Esophagus muscularis mucosa (tissue), 4 donors: ENCODE measurements at regions not wholly inside any gene's neighbourhood (a gene's known extent, or its start where the extent isn't known, plus 50 kb on each side); places are given as distances from the start of the nearest gene placed in this dataset.

Source experiments
- EP300 ChIP-seq: sonication (generic); formaldehyde crosslinking; IDR thresholded peaks from one replicate; pipeline ENCODE4 v1.6.1; 2017; ENCODE audit warnings: antibody characterized with exemption
- POLR2A ChIP-seq: fragments of 450-650 bp; IDR thresholded peaks from one replicate; pipeline ENCODE4 v1.6.1; 2017; ENCODE audit warnings: antibody characterized with exemption, moderate library complexity, mild to moderate bottlenecking, low read depth
- POLR2AphosphoS5 ChIP-seq, 2 donors: sonication (generic); formaldehyde crosslinking; IDR thresholded peaks; one replicate each; pipeline ENCODE4 v1.6.1; 2017; ENCODE audit warnings: antibody characterized with exemption in 2 of 2
- TF ChIP-seq, protein P1 (sequence below), 3 experiments: fragments of 200-600 bp in 2 of 3; fragments of 450-650 bp in 1 of 3; sonication (generic) in 2 of 3; IDR thresholded peaks; one replicate each; pipeline ENCODE4 v1.5.1; 2017 to 2019; ENCODE audit warnings: antibody characterized with exemption in 3 of 3, mild to moderate bottlenecking in 2 of 3, moderate library complexity in 1 of 3

DNA sequence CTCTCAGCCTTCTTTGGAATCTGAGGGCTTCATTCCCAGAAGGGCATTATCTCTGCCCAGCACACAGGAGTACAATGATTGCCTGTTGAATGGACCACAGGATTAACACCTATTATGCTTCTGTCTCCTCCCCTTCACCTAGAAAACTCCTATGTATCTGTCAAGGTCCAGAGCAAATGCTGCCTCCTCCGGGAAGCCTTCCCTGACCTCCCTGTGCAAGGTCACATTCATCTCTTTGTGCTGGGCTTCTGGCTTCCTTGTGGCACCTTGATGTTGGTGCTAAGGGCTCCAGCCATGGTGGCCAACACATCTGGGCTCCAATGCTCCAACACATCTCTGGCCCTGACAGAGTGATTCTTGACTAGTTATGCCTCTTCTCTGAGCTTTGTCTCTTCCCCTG, 49.9 kb upstream of the ATP2B2 start:
- TF ChIP-seq, protein P1, sequence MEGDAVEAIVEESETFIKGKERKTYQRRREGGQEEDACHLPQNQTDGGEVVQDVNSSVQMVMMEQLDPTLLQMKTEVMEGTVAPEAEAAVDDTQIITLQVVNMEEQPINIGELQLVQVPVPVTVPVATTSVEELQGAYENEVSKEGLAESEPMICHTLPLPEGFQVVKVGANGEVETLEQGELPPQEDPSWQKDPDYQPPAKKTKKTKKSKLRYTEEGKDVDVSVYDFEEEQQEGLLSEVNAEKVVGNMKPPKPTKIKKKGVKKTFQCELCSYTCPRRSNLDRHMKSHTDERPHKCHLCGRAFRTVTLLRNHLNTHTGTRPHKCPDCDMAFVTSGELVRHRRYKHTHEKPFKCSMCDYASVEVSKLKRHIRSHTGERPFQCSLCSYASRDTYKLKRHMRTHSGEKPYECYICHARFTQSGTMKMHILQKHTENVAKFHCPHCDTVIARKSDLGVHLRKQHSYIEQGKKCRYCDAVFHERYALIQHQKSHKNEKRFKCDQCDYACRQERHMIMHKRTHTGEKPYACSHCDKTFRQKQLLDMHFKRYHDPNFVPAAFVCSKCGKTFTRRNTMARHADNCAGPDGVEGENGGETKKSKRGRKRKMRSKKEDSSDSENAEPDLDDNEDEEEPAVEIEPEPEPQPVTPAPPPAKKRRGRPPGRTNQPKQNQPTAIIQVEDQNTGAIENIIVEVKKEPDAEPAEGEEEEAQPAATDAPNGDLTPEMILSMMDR (IDR thresholded peaks at IDR 0.05): no peak
- TF ChIP-seq POLR2A: no peak
- TF ChIP-seq EP300: no peak
- TF ChIP-seq POLR2AphosphoS5 (IDR thresholded peaks at IDR 0.05): no peak
